CD8-positive, alpha-beta memory T cell (primary cell): ENCODE measurements at regions not wholly inside any gene's neighbourhood (a gene's known extent, or its start where the extent isn't known, plus 50 kb on each side); places are given as distances from the start of the nearest gene placed in this dataset.
"Not testable (repeated sequence)": the region's sequence is repeated elsewhere in the genome, so short reads cannot be mapped to it uniquely, and the experiment has no call there.

ENCODE experiments used
- CTCF ChIA-PET: fragments of 350-600 bp; sonication (Branson Sonifier 250); formaldehyde crosslinking; loops from one replicate; lab custom pipeline; 2021; ENCODE audit warnings: antibody characterized with exemption; lab: Charles Lee
- POLR2A ChIA-PET: fragments of 350-600 bp; sonication (Branson Sonifier 250); formaldehyde crosslinking; loops from one replicate; lab custom pipeline; 2021; ENCODE audit warnings: antibody characterized with exemption; lab: Charles Lee
- DNase-seq, 5 donors: peaks; one replicate each; pipeline versions ENCODE4 v3.0.0 to v3.0.0-alpha.2; 2020 to 2022; ENCODE audit warnings: mixed read lengths in 1 of 5
- H3K27ac ChIP-seq: one replicate; pipeline ENCODE4 v1.7.0; 2013; ENCODE audit warnings: low read depth, mild to moderate bottlenecking, low read length, moderate library complexity
- H3K27me3 ChIP-seq: 2 replicates; pipeline ENCODE4 v1.7.0; 2013; ENCODE audit warnings: low read length, mild to moderate bottlenecking; ENCODE audit not compliant: insufficient read depth, poor library complexity, severe bottlenecking
- H3K36me3 ChIP-seq: 2 replicates; pipeline ENCODE4 v1.7.0; 2013; ENCODE audit warnings: mild to moderate bottlenecking, low read length, moderate library complexity; ENCODE audit not compliant: insufficient read depth
- H3K4me1 ChIP-seq: 2 replicates; pipeline ENCODE4 v1.7.0; 2013; ENCODE audit warnings: mild to moderate bottlenecking, low read length, moderate library complexity; ENCODE audit not compliant: insufficient read depth
- H3K4me3 ChIP-seq: 2 replicates; pipeline ENCODE4 v1.7.0; 2013; ENCODE audit warnings: mild to moderate bottlenecking, low read length
- H3K9me3 ChIP-seq: 2 replicates; pipeline ENCODE4 v1.7.0; 2013; ENCODE audit warnings: mild to moderate bottlenecking, low read length
- H3K27ac Mint-ChIP-seq, 8 donors: one replicate each; pipeline ENCODE4 v1.8.0; 2020 to 2021; ENCODE audit warnings: mixed read lengths in 8 of 8, mild to moderate bottlenecking in 6 of 8, inconsistent platforms in 3 of 8, moderate library complexity in 3 of 8
- H3K27me3 Mint-ChIP-seq, 2 donors: one replicate each; pipeline ENCODE4 v1.8.0; 2020 to 2021; ENCODE audit warnings: mixed read lengths in 2 of 2, mild to moderate bottlenecking in 1 of 2, moderate library complexity in 1 of 2
- H3K36me3 Mint-ChIP-seq, 3 donors: one replicate each; pipeline ENCODE4 v1.8.0; 2020 to 2021; ENCODE audit warnings: mixed read lengths in 3 of 3, inconsistent platforms in 1 of 3, mild to moderate bottlenecking in 1 of 3
- H3K4me1 Mint-ChIP-seq, 3 donors: one replicate each; pipeline ENCODE4 v1.8.0; 2020 to 2021; ENCODE audit warnings: mixed read lengths in 3 of 3, inconsistent platforms in 1 of 3, mild to moderate bottlenecking in 1 of 3
- H3K4me3 Mint-ChIP-seq, 7 donors: one replicate each; pipeline ENCODE4 v1.8.0; 2020 to 2021; ENCODE audit warnings: mixed read lengths in 7 of 7, mild to moderate bottlenecking in 6 of 7, moderate library complexity in 4 of 7, inconsistent platforms in 2 of 7
- H3K9me3 Mint-ChIP-seq, 5 donors: one replicate each; pipeline ENCODE4 v1.8.0; 2020 to 2022; ENCODE audit warnings: mixed read lengths in 5 of 5, mild to moderate bottlenecking in 3 of 5, moderate library complexity in 2 of 5, inconsistent platforms in 1 of 5

- Mint-ChIP-seq H3K36me3 (peaks cover 0 to 5% (median 0%) of the 10 kb centered on the region in 3 donors), H3K27me3 (peaks cover 0 to 4% of the 10 kb centered on the region in 2 donors), H3K27ac (no peak overlapping the region), H3K4me3 (no peak overlapping the region), H3K9me3 (peaks cover 0 to 14% (median 4%) of the 10 kb centered on the region in 5 donors), H3K4me1 (no peaks in the 10 kb centered on the region)
- CTCF ChIA-PET, result no interaction called here
- no peak overlapping the region for H3K4me3 ChIP-seq
- no peak overlapping the region for H3K27ac ChIP-seq
- no peaks in the 10 kb centered on the region for H3K36me3 ChIP-seq
- no peaks in the 10 kb centered on the region for H3K4me1 ChIP-seq
- POLR2A ChIA-PET, result no interaction called here
- no peaks in the 10 kb centered on the region for H3K9me3 ChIP-seq
- H3K27me3 ChIP-seq, result no peaks in the 10 kb centered on the region
- DNase-seq, result no peak
Measured at GRCh38 chr12:18828483-18828882, 90.6 kb downstream of the CAPZA3 start.

- CTCF ChIA-PET, result no interaction called here
- Histone ChIP-seq H3K27ac (no peak overlapping the region), H3K9me3 (no peaks in the 10 kb centered on the region), H3K27me3 (no peaks in the 10 kb centered on the region), H3K36me3 (no peaks in the 10 kb centered on the region), H3K4me1 (no peaks in the 10 kb centered on the region), H3K4me3 (no peak overlapping the region)
- Mint-ChIP-seq H3K27me3 (peaks cover 0 to 4% of the 10 kb centered on the region in 2 donors), H3K9me3 (peaks cover 0 to 14% (median 4%) of the 10 kb centered on the region in 5 donors), H3K27ac (no peak overlapping the region), H3K4me1 (no peaks in the 10 kb centered on the region), H3K36me3 (peaks cover 0 to 5% (median 0%) of the 10 kb centered on the region in 3 donors), H3K4me3 (no peak overlapping the region)
- POLR2A ChIA-PET, result no interaction called here
- no peak for DNase-seq
Measured at GRCh38 chr12:18828987-18829386, 91.1 kb downstream of the CAPZA3 start.

- H3K9me3 Mint-ChIP-seq, result peaks cover 0 to 14% (median 4%) of the 10 kb centered on the region in 5 donors
- POLR2A ChIA-PET, H3K27ac ChIP-seq, H3K4me1 Mint-ChIP-seq, H3K27ac Mint-ChIP-seq, H3K9me3 ChIP-seq, H3K27me3 Mint-ChIP-seq, H3K36me3 ChIP-seq, H3K27me3 ChIP-seq, CTCF ChIA-PET, H3K4me1 ChIP-seq, H3K36me3 Mint-ChIP-seq, DNase-seq, H3K4me3 Mint-ChIP-seq, H3K4me3 ChIP-seq: not testable (repeated sequence)
Measured at GRCh38 chr12:18832932-18833331, 95.0 kb downstream of the CAPZA3 start.

- H3K4me3 Mint-ChIP-seq, result no peak overlapping the region
- no peak for DNase-seq
- no peaks in the 10 kb centered on the region for H3K4me1 Mint-ChIP-seq
- CTCF ChIA-PET, result no interaction called here
- Histone ChIP-seq H3K4me1 (no peaks in the 10 kb centered on the region), H3K9me3 (no peaks in the 10 kb centered on the region), H3K4me3 (no peak overlapping the region), H3K36me3 (no peaks in the 10 kb centered on the region), H3K27ac (no peak overlapping the region), H3K27me3 (no peaks in the 10 kb centered on the region)
- POLR2A ChIA-PET, result no interaction called here
- H3K9me3 Mint-ChIP-seq, result peaks cover 0 to 8% (median 0%) of the 10 kb centered on the region in 5 donors
- no peak overlapping the region for H3K27ac Mint-ChIP-seq
- H3K27me3 Mint-ChIP-seq, result no peaks in the 10 kb centered on the region
- no peaks in the 10 kb centered on the region for H3K36me3 Mint-ChIP-seq
Measured at GRCh38 chr12:18837025-18837424, 99.1 kb downstream of the CAPZA3 start.

GRCh38 chr12:18837505-18837904 is 99.6 kb downstream of the CAPZA3 start:
- H3K36me3 Mint-ChIP-seq, result no peaks in the 10 kb centered on the region
- CTCF ChIA-PET, result no interaction called here
- H3K4me1 Mint-ChIP-seq, result no peaks in the 10 kb centered on the region
- POLR2A ChIA-PET, result no interaction called here
- no peak overlapping the region for H3K4me3 Mint-ChIP-seq
- no peak overlapping the region for H3K27ac Mint-ChIP-seq
- DNase-seq, result no peak
- H3K9me3 Mint-ChIP-seq, result peaks cover 0 to 9% (median 0%) of the 10 kb centered on the region in 5 donors
- no peaks in the 10 kb centered on the region for H3K27me3 Mint-ChIP-seq
- H3K4me3 ChIP-seq, result no peak overlapping the region
- H3K4me1 ChIP-seq, result no peaks in the 10 kb centered on the region
- no peak overlapping the region for H3K27ac ChIP-seq
- H3K9me3 ChIP-seq, result no peaks in the 10 kb centered on the region
- H3K27me3 ChIP-seq, result no peaks in the 10 kb centered on the region
- H3K36me3 ChIP-seq, result no peaks in the 10 kb centered on the region

GRCh38 chr12:18840997-18841396 is 103.1 kb downstream of the CAPZA3 start:
- H3K36me3 Mint-ChIP-seq, H3K36me3 ChIP-seq, H3K4me3 ChIP-seq, DNase-seq, H3K27ac ChIP-seq, H3K27ac Mint-ChIP-seq, POLR2A ChIA-PET, CTCF ChIA-PET, H3K4me1 Mint-ChIP-seq, H3K4me1 ChIP-seq, H3K4me3 Mint-ChIP-seq, H3K9me3 Mint-ChIP-seq, H3K27me3 ChIP-seq, H3K9me3 ChIP-seq: not testable (repeated sequence)
- peaks cover 7 to 14% of the 10 kb centered on the region in 2 donors for H3K27me3 Mint-ChIP-seq

- CTCF ChIA-PET, result no interaction called here
- no peak overlapping the region for H3K27ac Mint-ChIP-seq
- H3K36me3 Mint-ChIP-seq, result no peaks in the 10 kb centered on the region
Measured at GRCh38 chr12:18849080-18849479, 111.2 kb downstream of the CAPZA3 start.

GRCh38 chr12:18849761-18850160 is 111.8 kb downstream of the CAPZA3 start:
- Mint-ChIP-seq H3K27ac (no peak overlapping the region), H3K36me3 (no peaks in the 10 kb centered on the region), H3K4me3 (no peak overlapping the region), H3K9me3 (peaks cover 0 to 2% (median 0%) of the 10 kb centered on the region in 5 donors), H3K27me3 (peaks cover 2 to 29% of the 10 kb centered on the region in 2 donors), H3K4me1 (peaks cover 0 to 6% (median 3%) of the 10 kb centered on the region in 3 donors)
- no peak for DNase-seq
- Histone ChIP-seq H3K4me3 (no peak overlapping the region), H3K9me3 (no peaks in the 10 kb centered on the region), H3K4me1 (no peaks in the 10 kb centered on the region), H3K36me3 (no peaks in the 10 kb centered on the region), H3K27me3 (no peaks in the 10 kb centered on the region), H3K27ac (no peak overlapping the region)
- POLR2A ChIA-PET, result no interaction called here
- CTCF ChIA-PET, result no interaction called here

More at GRCh38 chr12:18849080-18849479, 111.2 kb downstream of the CAPZA3 start:
- no peak overlapping the region for H3K4me3 Mint-ChIP-seq
- no peaks in the 10 kb centered on the region for H3K4me1 ChIP-seq
- no peaks in the 10 kb centered on the region for H3K27me3 ChIP-seq
- no peak overlapping the region for H3K4me3 ChIP-seq
- H3K4me1 Mint-ChIP-seq, result peaks cover 0 to 6% (median 3%) of the 10 kb centered on the region in 3 donors
- peaks cover 8 to 32% of the 10 kb centered on the region in 2 donors for H3K27me3 Mint-ChIP-seq
- peaks cover 0 to 2% (median 0%) of the 10 kb centered on the region in 5 donors for H3K9me3 Mint-ChIP-seq
- no peak for DNase-seq
- no peaks in the 10 kb centered on the region for H3K9me3 ChIP-seq
- no peaks in the 10 kb centered on the region for H3K36me3 ChIP-seq
- POLR2A ChIA-PET, result no interaction called here
- H3K27ac ChIP-seq, result no peak overlapping the region

- Mint-ChIP-seq H3K27ac (no peak overlapping the region), H3K9me3 (peaks cover 0 to 2% (median 0%) of the 10 kb centered on the region in 5 donors)
Measured at GRCh38 chr12:18850752-18851151, 112.8 kb downstream of the CAPZA3 start.

More at GRCh38 chr12:18850752-18851151, 112.8 kb downstream of the CAPZA3 start:
- Mint-ChIP-seq H3K36me3 (no peaks in the 10 kb centered on the region), H3K4me1 (peaks cover 0 to 6% (median 3%) of the 10 kb centered on the region in 3 donors), H3K27me3 (peaks cover 2 to 19% of the 10 kb centered on the region in 2 donors), H3K4me3 (no peak overlapping the region)
- POLR2A ChIA-PET, result no interaction called here
- CTCF ChIA-PET, result no interaction called here
- H3K36me3 ChIP-seq, result no peaks in the 10 kb centered on the region
- no peaks in the 10 kb centered on the region for H3K9me3 ChIP-seq
- no peak overlapping the region for H3K27ac ChIP-seq
- no peaks in the 10 kb centered on the region for H3K27me3 ChIP-seq
- no peaks in the 10 kb centered on the region for H3K4me1 ChIP-seq
- no peak overlapping the region for H3K4me3 ChIP-seq
- DNase-seq, result no peak
